Stimulated activated CD4-positive, alpha-beta T cell treated with anti-CD3 and anti-CD28 coated beads, Interleukin-4, amount 100 ng/mL, for 24 hours (primary cell): ENCODE measurements at regions not wholly inside any gene's neighbourhood (a gene's known extent, or its start where the extent isn't known, plus 50 kb on each side); places are given as distances from the start of the nearest gene placed in this dataset.
"Not testable (repeated sequence)": the region's sequence is repeated elsewhere in the genome, so short reads cannot be mapped to it uniquely, and the experiment has no call there.

Experiments used
- DNase-seq: peaks from one replicate; pipeline ENCODE4 v3.0.0-alpha.2; 2020

GRCh38 chr9:101951598-101951997 lies 213.2 kb upstream of the GRIN3A start:
- DNase-seq = no peak

- DNase-seq = no peak
These were observed 193.3 kb upstream of the GRIN3A start for GRCh38 chr9:101931756-101932155.

GRCh38 chr9:101930783-101931182 lies 192.3 kb upstream of the GRIN3A start:
- DNase-seq = no peak

GRCh38 chr9:101925498-101925897 lies 187.1 kb upstream of the GRIN3A start:
- no peak for DNase-seq

- no peak for DNase-seq
These were observed 185.0 kb upstream of the GRIN3A start for GRCh38 chr9:101923451-101923850.

- DNase-seq = not testable (repeated sequence)
These were observed 178.5 kb upstream of the GRIN3A start for GRCh38 chr9:101916948-101917347.

- no peak for DNase-seq
These were observed 177.0 kb upstream of the GRIN3A start for GRCh38 chr9:101915482-101915881.

- DNase-seq = no peak
These were observed 174.3 kb upstream of the GRIN3A start for GRCh38 chr9:101912698-101913097.

- no peak for DNase-seq
These were observed 169.0 kb upstream of the GRIN3A start for GRCh38 chr9:101907466-101907865.

GRCh38 chr9:101904845-101905244 lies 166.4 kb upstream of the GRIN3A start:
- DNase-seq = no peak

- no peak for DNase-seq
These were observed 163.6 kb upstream of the GRIN3A start for GRCh38 chr9:101902051-101902450.

GRCh38 chr9:101897196-101897595 lies 158.7 kb upstream of the GRIN3A start:
- no peak for DNase-seq

GRCh38 chr9:101893661-101894646 lies 155.5 kb upstream of the GRIN3A start:
- DNase-seq = no peak

GRCh38 chr9:101881508-101881907 lies 143.1 kb upstream of the GRIN3A start:
- no peak for DNase-seq

GRCh38 chr9:101880846-101881245 lies 142.4 kb upstream of the GRIN3A start:
- DNase-seq = no peak

- DNase-seq = no peak
These were observed 140.3 kb upstream of the GRIN3A start for GRCh38 chr9:101878734-101879133.

- no peak for DNase-seq
These were observed 139.0 kb upstream of the GRIN3A start for GRCh38 chr9:101877439-101877838.

GRCh38 chr9:101861472-101861871 lies 123.0 kb upstream of the GRIN3A start:
- no peak for DNase-seq

GRCh38 chr9:101860920-101861319 lies 122.5 kb upstream of the GRIN3A start:
- DNase-seq = no peak

- no peak for DNase-seq
These were observed 121.2 kb upstream of the GRIN3A start for GRCh38 chr9:101859620-101860019.

- DNase-seq = no peak
These were observed 119.6 kb upstream of the GRIN3A start for GRCh38 chr9:101858026-101858425.

- DNase-seq = no peak
These were observed 110.8 kb upstream of the GRIN3A start for GRCh38 chr9:101849102-101849707.

GRCh38 chr9:101848485-101848919 lies 110.1 kb upstream of the GRIN3A start:
- no peak for DNase-seq

- no peak for DNase-seq
These were observed 107.7 kb upstream of the GRIN3A start for GRCh38 chr9:101846161-101846560.
